MM.1S (cell line): ENCODE measurements at regions not wholly inside any gene's neighbourhood (a gene's known extent, or its start where the extent isn't known, plus 50 kb on each side); places are given as distances from the start of the nearest gene placed in this dataset.

Experiments
- CTCF ChIP-seq: fragments of 300-600 bp; sonication (generic); IDR thresholded peaks from 2 replicates; pipeline ENCODE4 v1.5.1; 2016; ENCODE audit warnings: antibody characterized with exemption, low read length, mixed read lengths
- EZH2 ChIP-seq: fragments of 300-600 bp; sonication (generic); optimal IDR thresholded peaks from 2 replicates; pipeline ENCODE3; 2017; ENCODE audit warnings: low read depth, mild to moderate bottlenecking, antibody characterized with exemption, low read length, mixed read lengths
- EZH2phosphoT487 ChIP-seq: fragments of 300-600 bp; sonication (generic); IDR thresholded peaks from 2 replicates; pipeline ENCODE4 v1.6.1; 2018; ENCODE audit warnings: antibody characterized with exemption, low read length

GRCh38 chr7:155938129-155938528 is 125.9 kb upstream of the SHH start:
- TF ChIP-seq CTCF (no peak), EZH2 (no peak), EZH2phosphoT487 (no peak)
